ENCODE measurements at regions not wholly inside any gene's neighbourhood (a gene's known extent, or its start where the extent isn't known, plus 50 kb on each side); places are given as distances from the start of the nearest gene placed in this dataset.

DNA sequence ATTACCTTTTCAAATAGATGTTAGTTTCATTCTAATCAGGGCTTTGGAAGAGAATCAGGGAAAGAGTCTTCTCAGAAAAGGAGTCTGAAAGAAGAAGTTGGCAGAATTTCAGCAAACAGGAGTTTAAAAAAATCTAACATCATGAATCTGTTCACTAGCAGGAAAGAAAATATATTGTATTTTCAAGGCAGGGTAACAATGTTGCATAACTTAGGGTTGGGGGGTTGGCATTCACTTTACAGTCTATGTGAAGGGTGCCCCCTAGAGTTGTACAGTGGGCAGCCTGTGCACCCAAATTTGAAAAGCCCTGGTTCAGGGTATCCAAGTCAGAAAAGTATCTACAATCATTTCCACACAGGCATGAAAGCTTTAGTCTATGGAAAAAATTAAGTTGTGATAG is 348.4 kb upstream of the SLC30A5 start:
- TF ChIP-seq, protein P1, sequence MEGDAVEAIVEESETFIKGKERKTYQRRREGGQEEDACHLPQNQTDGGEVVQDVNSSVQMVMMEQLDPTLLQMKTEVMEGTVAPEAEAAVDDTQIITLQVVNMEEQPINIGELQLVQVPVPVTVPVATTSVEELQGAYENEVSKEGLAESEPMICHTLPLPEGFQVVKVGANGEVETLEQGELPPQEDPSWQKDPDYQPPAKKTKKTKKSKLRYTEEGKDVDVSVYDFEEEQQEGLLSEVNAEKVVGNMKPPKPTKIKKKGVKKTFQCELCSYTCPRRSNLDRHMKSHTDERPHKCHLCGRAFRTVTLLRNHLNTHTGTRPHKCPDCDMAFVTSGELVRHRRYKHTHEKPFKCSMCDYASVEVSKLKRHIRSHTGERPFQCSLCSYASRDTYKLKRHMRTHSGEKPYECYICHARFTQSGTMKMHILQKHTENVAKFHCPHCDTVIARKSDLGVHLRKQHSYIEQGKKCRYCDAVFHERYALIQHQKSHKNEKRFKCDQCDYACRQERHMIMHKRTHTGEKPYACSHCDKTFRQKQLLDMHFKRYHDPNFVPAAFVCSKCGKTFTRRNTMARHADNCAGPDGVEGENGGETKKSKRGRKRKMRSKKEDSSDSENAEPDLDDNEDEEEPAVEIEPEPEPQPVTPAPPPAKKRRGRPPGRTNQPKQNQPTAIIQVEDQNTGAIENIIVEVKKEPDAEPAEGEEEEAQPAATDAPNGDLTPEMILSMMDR (IDR thresholded peaks at IDR 0.05 in 2 of 3, conservative IDR thresholded peaks at IDR 0.05 in 1 of 3; ENCODE audit: borderline replicate concordance in 1 of 3, insufficient read depth in 1 of 3, low read depth in 2 of 3, low read length in 2 of 3) = peak; percentile 33 to 53 (median 53); a peak in 5 of 6 replicates
- TF ChIP-seq EZH2 (IDR thresholded peaks at IDR 0.05) (no peak), POLR2A (IDR thresholded peaks at IDR 0.05; ENCODE audit: borderline replicate concordance, extremely low read depth, insufficient read depth, insufficient read length) (no peak), EZH2phosphoT487 (IDR thresholded peaks at IDR 0.05; ENCODE audit: borderline replicate concordance) (no peak)
- TF ChIP-seq, protein P2, sequence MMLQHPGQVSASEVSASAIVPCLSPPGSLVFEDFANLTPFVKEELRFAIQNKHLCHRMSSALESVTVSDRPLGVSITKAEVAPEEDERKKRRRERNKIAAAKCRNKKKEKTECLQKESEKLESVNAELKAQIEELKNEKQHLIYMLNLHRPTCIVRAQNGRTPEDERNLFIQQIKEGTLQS (IDR thresholded peaks at IDR 0.05) = no peak

Measured in HCT116 (cell line).